GM08714 (cell line): ENCODE measurements at regions not wholly inside any gene's neighbourhood (a gene's known extent, or its start where the extent isn't known, plus 50 kb on each side); places are given as distances from the start of the nearest gene placed in this dataset.

Experiments
- H3K4me3 ChIP-seq: fragments of 200-500 bp; sonication (Bioruptor generic); 2 replicates; pipeline ENCODE4 v1.5.1; 2014; ENCODE audit warnings: mild to moderate bottlenecking, low read length, inconsistent platforms
- ZNF274 ChIP-seq: IDR thresholded peaks from 2 replicates; pipeline ENCODE4 v1.6.1; 2012; ENCODE audit warnings: mild to moderate bottlenecking, low read depth, low read length

DNA sequence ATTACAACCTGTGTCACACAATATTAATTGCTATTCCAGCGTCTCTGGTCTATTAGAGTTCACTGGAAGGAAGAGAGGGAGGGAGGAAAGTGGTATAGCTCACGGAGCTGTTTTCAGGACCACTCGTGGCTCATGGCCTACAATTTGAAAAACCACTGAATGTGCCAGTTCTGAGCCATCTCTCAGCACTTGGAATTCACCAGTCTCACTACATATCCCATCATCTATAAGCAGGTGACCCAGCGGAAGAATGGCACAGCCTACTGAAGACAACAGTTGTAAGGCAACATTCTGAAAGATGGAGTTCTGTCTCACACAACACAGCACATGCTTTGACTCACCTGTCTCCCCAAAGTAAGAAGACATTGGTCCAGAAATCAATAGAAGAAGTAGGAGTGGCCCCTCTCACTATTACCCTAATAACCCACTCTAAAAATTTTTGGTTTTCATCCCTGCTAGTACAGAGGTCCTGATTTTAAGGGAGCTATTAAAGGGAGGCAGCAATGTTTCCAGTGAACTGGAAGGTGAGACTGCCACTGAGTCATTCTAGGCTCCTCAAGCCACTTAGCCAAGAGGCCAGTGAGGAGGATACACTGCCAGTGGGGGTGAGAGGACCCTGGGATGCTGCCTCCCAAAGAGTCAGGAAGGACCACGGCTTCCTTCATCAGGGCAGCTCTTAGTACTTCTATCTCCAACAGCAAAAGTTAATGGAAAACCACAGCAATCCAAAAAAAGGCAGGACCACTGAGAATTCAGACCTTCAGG lies 50.0 kb upstream of the DOCK9 start:
- H3K4me3 ChIP-seq = no peak overlapping the region
- no peak for TF ChIP-seq ZNF274

DNA sequence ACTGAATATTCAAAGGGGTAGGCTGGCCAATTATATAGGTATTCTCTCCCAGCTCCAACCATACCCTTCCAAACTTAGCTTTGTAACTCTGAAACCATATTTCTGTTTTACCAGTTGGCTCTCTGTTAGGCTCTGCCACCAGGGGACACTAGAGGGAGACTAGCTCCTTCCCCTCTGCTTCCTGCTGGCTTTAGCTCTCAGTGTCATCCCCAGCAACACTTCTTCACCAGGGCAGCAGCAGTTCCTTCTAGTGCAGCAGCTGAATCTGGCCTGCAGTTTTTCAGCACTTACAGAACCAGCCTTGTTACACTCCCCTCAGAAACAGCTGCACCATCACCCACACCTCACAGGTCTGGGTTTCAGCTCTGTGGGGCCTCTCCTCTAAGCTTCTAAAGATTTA lies 51.0 kb upstream of the DOCK9 start:
- H3K4me3 ChIP-seq = no peak overlapping the region
- no peak for TF ChIP-seq ZNF274

- no peak overlapping the region for H3K4me3 ChIP-seq
- no peak for TF ChIP-seq ZNF274
Measured at GRCh38 chr13:99029576-99029975, 51.7 kb upstream of the DOCK9 start.

GRCh38 chr13:99030326-99030725 lies 52.5 kb upstream of the DOCK9 start:
- TF ChIP-seq ZNF274 = no peak
- no peak overlapping the region for H3K4me3 ChIP-seq

DNA sequence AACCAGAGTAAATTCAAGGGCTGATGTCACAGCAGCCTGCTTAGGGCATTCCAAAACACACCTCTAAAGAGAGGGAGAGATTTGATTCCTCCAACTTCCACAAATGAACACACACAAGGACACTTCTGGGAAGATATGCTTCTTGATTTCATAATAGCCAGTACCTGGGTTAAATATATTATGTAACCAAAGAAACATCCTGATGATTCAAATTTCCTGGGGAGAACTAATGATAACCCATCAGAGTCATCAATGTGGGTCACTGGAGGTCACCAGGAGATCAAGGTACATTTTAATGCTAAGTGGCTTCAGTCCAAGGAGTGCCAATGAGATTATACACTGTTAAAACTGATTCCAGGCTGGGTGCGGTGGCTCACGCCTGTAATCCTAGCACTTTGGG lies 54.0 kb upstream of the DOCK9 start:
- TF ChIP-seq ZNF274 = no peak
- H3K4me3 ChIP-seq = no peak overlapping the region

GRCh38 chr13:99033814-99034213 lies 56.0 kb upstream of the DOCK9 start:
- H3K4me3 ChIP-seq = no peak overlapping the region
- TF ChIP-seq ZNF274 = no peak

GRCh38 chr13:99034333-99035085 lies 56.6 kb upstream of the DOCK9 start:
- H3K4me3 ChIP-seq = no peak overlapping the region
- no peak for TF ChIP-seq ZNF274

- TF ChIP-seq ZNF274 = no peak
- no peak overlapping the region for H3K4me3 ChIP-seq
Measured at GRCh38 chr13:99035715-99036114, 57.9 kb upstream of the DOCK9 start.

DNA sequence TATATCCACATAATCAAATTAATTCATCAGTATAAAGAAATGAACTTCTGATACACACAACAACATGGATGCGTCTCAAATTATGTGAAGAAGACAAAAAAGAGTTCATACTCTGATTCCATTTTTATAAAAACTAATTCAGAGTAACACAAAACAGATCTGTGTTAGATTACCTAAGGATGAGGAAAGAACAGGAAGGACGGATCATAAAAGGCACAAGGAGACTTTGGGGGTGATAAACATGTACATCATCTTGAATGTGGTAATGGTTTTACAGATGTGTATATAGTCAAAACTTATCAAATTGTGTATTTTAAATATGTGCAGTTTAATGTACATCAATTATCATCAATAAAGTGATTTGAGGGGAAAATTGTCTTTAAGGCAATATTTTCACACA lies 59.9 kb upstream of the DOCK9 start:
- no peak for TF ChIP-seq ZNF274

GRCh38 chr13:99039718-99040280 lies 61.9 kb upstream of the DOCK9 start:
- no peak for TF ChIP-seq ZNF274
- no peak overlapping the region for H3K4me3 ChIP-seq

More for the DNA sequence above, 59.9 kb upstream of the DOCK9 start:
- H3K4me3 ChIP-seq = no peak overlapping the region

GRCh38 chr13:99040536-99041131 lies 62.8 kb upstream of the DOCK9 start:
- no peak overlapping the region for H3K4me3 ChIP-seq
- TF ChIP-seq ZNF274 = no peak

DNA sequence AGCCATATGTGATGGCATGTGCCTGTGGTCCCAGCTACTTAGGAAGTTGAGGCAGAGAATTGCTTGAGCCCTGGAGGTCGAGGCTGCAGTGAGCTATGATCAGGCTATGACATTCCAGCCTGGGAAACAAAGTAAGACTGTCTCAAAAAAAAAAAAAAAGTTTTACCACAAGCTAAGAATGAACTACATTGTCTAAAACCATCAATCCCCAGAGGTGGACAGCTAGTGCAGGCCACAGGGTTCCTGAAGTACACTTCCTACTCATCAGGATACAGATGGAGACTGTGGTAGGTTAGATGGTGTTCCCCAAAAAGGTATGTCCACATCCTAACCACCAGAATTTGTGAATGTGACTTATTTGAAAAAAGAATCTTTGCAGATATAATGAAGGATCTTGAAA lies 63.5 kb upstream of the DOCK9 start:
- no peak overlapping the region for H3K4me3 ChIP-seq
- TF ChIP-seq ZNF274 = no peak

GRCh38 chr13:99041788-99042187 lies 63.9 kb upstream of the DOCK9 start:
- H3K4me3 ChIP-seq = no peak overlapping the region
- no peak for TF ChIP-seq ZNF274

- no peak overlapping the region for H3K4me3 ChIP-seq
- TF ChIP-seq ZNF274 = no peak
Measured at GRCh38 chr13:99042521-99043250, 64.8 kb upstream of the DOCK9 start.
